ENCODE measurements at regions not wholly inside any gene's neighbourhood (a gene's known extent, or its start where the extent isn't known, plus 50 kb on each side); places are given as distances from the start of the nearest gene placed in this dataset.

DNA sequence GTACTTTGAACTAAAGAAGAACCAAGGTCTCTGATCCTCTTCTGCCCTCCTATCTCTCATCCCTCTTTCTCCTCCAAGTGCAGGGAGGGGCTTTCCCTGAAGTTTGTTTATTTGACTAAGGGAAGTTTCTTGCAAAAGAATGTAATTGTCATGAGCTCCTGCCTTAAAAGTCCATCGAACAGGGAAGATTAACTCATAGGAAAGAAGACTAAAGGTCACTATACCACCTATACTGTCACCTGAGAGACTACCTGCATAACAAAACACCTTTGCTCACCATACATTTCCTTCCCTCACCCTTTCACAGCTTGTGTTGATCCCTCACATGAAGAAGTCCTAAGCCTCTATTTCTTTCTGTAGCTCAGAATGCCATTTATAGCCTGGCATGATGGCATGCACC is 59.4 kb upstream of the C4orf54 start:
- DNase-seq (ENCODE audit: low spot score): no peak
- intact Hi-C loops (cut with DNase I): no loop called here

DNA sequence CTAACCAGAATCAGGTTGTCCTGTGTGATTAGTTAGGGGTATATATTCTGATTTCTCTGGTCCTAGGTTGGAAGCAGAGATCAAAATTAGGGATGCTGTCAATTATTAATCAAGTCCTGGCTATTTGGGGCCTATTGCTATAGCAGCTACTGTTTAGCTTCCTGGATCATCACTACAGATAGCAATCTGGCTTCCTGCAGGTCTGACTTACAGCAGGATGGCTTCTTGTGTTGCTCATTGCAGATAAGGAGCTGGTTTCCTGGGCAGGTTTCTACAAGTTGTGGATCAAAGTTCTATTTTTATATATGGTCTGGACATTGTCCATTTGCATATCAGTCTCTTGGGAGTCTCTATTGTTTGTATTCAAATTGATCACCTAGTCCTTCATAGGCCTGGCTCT is 57.7 kb upstream of the C4orf54 start:
- DNase-seq (ENCODE audit: low spot score): no peak
- intact Hi-C loops (cut with DNase I): no loop called here

DNA sequence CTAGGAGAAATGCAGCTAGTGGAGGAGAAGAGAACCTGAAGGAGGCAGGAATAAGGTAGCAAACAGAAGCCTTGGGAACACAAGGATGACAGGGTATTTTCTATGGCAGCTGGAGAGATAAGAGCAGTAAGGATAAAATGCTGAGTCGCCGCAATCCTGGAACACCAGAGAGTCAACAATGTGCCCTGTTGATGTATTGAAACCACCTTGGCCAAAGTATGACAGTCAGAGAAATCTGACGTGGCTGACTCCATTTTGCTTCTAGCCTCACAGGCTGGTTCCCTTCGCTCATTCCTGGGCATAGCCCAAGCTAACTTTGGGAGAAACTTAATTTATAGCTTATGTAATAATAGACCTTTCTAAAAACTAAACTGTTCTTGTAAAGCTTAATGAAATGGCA is 56.6 kb upstream of the C4orf54 start:
- DNase-seq (ENCODE audit: low spot score): no peak
- intact Hi-C loops (cut with DNase I): no loop called here

DNA sequence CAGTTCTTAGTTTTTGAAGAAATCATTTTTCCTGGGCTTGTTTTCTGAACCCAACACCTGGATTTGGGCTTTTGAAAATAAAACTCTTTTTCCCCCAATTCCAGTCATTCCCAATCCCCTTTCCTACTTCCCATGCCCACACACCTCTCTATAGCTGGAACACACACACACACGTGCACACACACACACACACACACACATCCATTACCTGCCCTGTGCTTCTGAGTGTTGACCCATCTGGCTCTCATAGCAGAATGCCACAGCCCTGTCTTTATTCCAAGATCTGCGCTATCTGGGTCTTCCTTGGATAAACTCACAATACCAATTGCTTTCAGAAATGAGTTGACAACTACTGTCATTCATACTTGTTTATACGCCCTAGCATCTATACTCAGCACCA is 54.9 kb upstream of the C4orf54 start:
- DNase-seq (ENCODE audit: low spot score): no peak
- intact Hi-C loops (cut with DNase I): no loop called here

DNA sequence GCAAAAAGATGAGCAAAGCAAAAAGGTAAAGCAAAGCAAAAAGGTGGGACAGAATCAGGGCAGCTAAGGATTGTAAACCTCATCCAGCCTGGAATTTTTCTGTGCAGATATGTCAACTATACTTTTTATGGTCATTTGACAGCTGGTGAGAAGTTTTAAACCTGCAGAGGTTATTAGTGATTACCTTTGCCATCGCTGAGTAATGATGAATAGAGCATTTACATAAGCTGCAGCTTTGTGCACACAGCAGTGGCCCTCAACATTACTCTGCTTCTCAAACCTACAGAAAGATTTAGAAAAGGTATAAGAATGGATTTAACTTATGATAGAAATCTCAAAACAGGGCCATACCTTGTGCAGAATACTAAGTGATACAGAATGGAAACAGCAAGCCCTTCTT is 54.5 kb upstream of the C4orf54 start:
- intact Hi-C loops (cut with DNase I): no loop called here
- no peak for DNase-seq (ENCODE audit: low spot score)

DNA sequence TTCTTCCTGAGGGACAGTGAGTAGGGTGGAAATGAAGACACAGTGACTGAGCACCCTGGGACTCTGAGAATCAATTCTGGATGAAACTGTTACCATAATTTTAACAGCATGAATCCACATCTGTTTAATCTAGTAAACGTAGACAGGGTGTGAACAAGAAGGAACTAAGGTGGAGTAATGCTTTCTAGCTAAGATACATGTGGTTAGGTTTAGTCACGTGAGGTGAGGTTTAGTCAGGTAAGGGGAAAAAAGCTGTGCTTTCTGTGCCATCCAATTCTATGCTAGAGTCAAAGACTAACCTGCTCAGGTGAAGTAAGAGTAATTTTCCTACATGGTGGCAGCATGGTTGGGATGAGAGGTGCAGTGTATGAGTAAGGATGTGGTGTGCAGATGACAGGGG is 54.0 kb upstream of the C4orf54 start:
- no peak for DNase-seq (ENCODE audit: low spot score)
- intact Hi-C loops (cut with DNase I): no loop called here

DNA sequence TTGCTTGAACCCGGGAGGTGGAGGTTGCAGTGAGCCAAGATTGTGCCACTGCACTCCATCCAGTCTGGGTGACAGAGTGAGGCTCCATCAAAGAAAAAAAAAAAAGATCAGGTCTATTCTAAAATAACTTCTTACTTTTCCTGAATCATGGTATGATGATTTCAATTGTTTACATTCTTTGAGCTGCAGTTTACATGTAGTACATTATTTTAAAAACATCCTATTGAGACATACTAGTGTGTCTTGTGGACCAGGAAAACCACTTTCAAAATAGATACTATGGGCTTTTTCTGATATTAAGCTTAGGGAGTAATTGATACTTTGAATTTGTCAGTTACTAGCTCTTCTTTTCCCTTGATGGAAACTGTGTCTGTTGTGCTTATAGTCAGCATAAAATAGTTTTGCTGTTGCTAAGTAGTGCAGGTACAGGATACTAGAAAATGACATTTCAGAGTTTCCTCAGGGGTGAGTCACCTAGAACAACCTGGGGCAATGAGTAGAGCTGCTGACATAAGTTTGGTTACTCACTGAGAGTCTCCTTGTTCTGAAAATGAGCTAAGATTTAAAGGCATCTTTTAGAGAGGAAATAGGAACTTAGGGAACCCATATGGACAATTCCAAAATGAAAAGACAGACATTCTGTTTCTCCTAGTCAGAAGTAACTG is 53.2 kb upstream of the C4orf54 start:
- DNase-seq (ENCODE audit: low spot score): no peak
- intact Hi-C loops (cut with DNase I): no loop called here

DNA sequence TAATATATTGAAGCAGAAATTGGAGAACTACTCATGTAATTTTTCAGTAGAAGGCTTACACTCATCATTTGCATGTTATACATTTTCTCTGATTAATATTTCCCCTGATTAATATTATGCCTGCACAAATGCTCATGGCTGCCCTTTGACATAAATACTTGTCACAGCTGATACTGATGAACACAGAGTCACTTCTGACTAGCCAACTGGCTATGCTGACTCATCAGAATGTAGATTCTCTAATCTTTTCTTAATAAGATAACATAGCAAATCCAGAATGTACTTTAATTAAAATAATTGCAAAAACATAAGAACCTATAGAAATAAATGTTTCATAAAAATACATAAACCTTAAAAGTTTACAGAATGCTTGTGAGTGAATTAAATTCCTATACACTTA is 52.4 kb upstream of the C4orf54 start:
- DNase-seq (ENCODE audit: low spot score): no peak
- intact Hi-C loops (cut with DNase I): no loop called here

DNA sequence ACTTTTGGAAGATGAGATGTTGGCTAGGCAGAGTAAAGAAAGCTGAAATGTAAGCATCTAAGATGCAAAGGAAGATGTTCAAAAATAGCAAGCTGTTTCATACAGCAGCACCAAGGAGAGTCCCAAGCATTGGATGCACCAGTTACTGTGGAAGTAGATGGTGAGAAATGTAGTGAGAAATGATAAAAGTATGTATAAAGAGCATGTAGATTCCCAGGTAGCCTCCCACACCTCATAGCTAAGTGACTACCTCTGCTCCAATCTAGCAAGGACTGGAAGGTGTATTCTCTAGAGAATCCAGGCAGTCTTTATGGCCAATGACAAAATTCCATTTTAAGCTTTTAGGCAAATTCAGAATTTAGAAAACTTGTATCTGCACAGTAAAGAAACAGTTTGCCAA is 50.9 kb upstream of the C4orf54 start:
- intact Hi-C loops (cut with DNase I): no loop called here
- DNase-seq (ENCODE audit: low spot score): no peak
